AG09319 (cell line): ENCODE measurements at regions not wholly inside any gene's neighbourhood (a gene's known extent, or its start where the extent isn't known, plus 50 kb on each side); places are given as distances from the start of the nearest gene placed in this dataset.

Experiments used
- DNase-seq: peaks from one replicate; pipeline ENCODE4 v3.0.0-alpha.2; 2010; ENCODE audit warnings: low read depth; ENCODE audit errors: extremely low read depth
- TF ChIP-seq, protein P1 (sequence below): IDR thresholded peaks from 2 replicates; pipeline ENCODE4 v1.5.1; 2011; ENCODE audit warnings: low read depth, mild to moderate bottlenecking, inconsistent platforms, low read length, moderate library complexity

- TF ChIP-seq, protein P1, sequence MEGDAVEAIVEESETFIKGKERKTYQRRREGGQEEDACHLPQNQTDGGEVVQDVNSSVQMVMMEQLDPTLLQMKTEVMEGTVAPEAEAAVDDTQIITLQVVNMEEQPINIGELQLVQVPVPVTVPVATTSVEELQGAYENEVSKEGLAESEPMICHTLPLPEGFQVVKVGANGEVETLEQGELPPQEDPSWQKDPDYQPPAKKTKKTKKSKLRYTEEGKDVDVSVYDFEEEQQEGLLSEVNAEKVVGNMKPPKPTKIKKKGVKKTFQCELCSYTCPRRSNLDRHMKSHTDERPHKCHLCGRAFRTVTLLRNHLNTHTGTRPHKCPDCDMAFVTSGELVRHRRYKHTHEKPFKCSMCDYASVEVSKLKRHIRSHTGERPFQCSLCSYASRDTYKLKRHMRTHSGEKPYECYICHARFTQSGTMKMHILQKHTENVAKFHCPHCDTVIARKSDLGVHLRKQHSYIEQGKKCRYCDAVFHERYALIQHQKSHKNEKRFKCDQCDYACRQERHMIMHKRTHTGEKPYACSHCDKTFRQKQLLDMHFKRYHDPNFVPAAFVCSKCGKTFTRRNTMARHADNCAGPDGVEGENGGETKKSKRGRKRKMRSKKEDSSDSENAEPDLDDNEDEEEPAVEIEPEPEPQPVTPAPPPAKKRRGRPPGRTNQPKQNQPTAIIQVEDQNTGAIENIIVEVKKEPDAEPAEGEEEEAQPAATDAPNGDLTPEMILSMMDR: no peak
- no peak for DNase-seq
Observed at GRCh38 chr18:45456090-45457021, 158.9 kb upstream of the SLC14A2 start.

DNA sequence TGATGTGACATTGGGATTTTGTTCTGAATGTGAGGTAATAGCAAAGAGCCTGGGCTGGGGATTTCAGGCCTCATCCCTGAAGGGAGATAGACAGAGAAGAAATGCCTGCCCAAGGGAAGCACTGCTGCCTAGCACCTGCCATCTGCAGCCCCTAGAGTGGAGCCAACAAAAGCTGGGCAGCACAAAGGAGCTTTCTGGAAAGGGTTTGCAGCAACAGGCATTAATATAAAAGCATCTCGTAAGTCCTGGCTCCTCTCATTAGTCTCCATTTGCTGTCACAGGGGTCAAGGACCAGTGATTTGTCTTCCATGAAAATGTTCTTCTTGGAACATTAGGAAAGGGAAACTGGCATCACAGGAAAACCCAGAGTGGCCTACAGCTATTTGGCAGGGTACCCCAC is 157.2 kb upstream of the SLC14A2 start:
- no peak for DNase-seq
- TF ChIP-seq, protein P1: no peak

GRCh38 chr18:45462179-45462578 is 153.1 kb upstream of the SLC14A2 start:
- TF ChIP-seq, protein P1: no peak

GRCh38 chr18:45463451-45463850 is 151.8 kb upstream of the SLC14A2 start:
- no peak for DNase-seq
- TF ChIP-seq, protein P1: no peak

More at GRCh38 chr18:45462179-45462578, 153.1 kb upstream of the SLC14A2 start:
- no peak for DNase-seq

GRCh38 chr18:45464619-45465018 is 150.7 kb upstream of the SLC14A2 start:
- no peak for DNase-seq
- TF ChIP-seq, protein P1: no peak

- TF ChIP-seq, protein P1: no peak
- DNase-seq: no peak
Observed at GRCh38 chr18:45467293-45467692, 148.0 kb upstream of the SLC14A2 start.

DNA sequence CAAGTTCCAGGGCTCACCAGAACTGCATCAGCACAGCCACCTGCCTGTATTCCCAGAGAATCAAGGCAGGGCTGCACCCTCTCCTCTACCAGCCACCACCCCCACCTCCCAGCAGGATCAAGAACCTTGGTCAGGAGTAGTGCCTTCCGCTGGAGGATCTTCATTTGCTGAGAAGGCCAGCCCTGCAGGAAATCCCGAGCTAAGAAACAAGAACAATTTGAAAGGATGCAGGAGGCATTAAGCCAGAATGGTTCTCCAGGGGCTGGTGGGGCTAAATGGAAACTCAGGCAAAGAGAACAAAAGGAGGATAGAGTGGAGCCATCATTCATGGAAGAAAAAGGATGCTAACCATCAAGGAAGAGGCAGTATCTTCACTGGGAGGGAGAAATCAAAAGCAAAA is 147.3 kb upstream of the SLC14A2 start:
- DNase-seq: no peak
- TF ChIP-seq, protein P1: no peak
